Head of caudate nucleus (tissue), 42 donors: ENCODE measurements at regions not wholly inside any gene's neighbourhood (a gene's known extent, or its start where the extent isn't known, plus 50 kb on each side); places are given as distances from the start of the nearest gene placed in this dataset.
"Not testable (repeated sequence)": the region's sequence is repeated elsewhere in the genome, so short reads cannot be mapped to it uniquely, and the experiment has no call there.

Experiments used
- DNase-seq, 42 donors: peaks; one replicate each; pipeline versions ENCODE4 v3.0.0 to v3.0.0-alpha.2; 2020 to 2021; ENCODE audit warnings: mixed read lengths in 7 of 42
- intact Hi-C: fragments of 100-400 bp; cut with DNase I; formaldehyde crosslinking; loops from one replicate; pipeline ENCODE4 v1.15.0; 2022

DNA sequence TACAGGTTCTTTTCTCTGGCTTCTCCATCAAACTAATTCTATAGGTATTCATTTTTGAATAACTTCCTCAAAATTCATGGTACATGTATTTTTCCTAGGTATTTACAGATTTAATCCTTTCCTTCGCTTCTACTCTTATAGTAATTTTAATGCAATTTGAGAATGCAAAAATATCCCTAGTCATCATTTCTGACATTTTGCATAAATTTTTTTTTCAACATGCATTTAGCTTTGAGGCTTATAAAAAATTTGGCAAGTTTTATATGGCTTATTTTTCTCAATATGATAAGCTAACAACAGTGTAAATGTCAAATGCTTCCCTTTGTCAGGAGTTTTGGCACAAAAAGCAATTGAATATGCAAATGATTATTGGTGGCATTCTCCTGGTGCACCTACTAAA is 872.6 kb downstream of the FLRT2 start:
- DNase-seq = no peak
- intact Hi-C loops = no loop called here

DNA sequence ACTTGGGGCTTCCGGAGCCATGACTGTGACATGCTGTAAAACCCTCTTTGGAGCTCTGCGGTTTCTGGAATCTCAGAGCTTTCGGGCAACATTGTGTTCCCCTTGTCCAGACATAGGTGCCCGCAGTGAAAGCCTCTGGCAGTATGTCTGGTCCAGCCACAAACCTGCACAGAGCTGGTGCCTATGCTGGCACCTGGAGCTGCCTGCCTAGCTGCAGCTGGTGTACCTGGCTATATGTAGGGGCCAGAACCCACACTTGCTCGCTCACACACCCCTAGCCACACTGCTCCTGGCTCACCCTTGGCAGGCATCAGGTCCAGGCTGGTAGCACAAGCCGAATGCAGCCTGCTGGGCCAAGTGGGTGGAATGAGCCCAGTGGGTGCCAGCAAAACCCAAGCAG is 861.1 kb downstream of the FLRT2 start:
- intact Hi-C loops = no loop called here
- DNase-seq = no peak

DNA sequence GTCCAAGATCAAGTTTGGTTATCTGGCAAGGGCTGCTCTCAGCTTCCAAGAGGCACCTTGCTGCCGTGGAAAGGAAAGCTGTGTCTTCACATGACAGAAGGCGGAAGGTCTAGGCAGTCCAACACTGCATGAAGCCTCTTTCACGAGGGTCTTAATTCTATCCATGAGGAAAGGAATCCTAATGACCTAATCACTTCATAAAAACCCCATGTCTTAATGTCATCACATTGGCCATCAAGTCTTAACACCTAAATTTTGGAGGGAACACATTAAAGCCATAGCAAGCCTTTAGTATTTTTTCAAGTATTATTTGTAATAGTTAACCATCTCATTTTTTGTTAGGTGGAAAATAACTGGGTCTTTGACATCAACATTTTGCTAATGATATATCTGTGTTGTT is 858.3 kb downstream of the FLRT2 start:
- intact Hi-C loops = no loop called here
- no peak for DNase-seq

DNA sequence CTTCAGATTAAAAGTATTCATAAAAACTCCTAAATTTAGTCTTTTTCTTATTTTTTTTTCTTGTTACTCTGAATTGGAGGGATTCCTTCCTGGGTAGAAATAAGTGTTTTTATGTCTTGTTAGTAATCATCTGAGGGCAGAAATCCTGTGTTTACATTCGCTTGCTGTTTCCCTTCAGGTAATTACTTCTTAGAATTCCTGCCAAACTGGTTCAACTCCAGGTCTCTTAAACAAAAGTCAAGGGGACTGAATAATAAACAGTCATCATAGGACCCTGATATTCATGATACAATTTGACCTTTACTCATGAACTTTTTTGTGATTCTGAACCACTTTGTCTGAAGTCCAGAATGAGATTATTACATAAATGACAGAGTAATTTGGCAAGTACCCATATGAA is 843.9 kb downstream of the FLRT2 start:
- intact Hi-C loops = no loop called here
- no peak for DNase-seq

DNA sequence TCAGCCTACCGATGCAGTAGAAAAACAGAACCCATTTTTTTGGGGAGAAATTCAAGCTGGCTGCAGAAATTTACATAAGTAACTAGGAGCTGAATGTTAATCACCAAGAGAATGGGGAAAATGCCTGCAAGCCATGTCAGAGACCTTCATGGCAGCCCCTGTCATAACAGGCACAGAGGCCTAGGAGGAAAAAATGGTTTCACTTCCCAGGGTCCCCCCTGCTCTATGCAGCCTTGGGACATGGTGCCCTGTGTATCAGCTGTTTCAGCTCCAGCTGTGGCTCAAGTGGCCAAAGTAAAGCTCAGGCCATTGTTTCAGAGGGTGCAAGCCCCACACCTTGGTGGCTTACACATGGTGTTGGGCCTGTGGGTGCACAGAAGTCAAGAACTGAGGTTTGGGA is 842.5 kb downstream of the FLRT2 start:
- DNase-seq = no peak
- intact Hi-C loops = no loop called here

DNA sequence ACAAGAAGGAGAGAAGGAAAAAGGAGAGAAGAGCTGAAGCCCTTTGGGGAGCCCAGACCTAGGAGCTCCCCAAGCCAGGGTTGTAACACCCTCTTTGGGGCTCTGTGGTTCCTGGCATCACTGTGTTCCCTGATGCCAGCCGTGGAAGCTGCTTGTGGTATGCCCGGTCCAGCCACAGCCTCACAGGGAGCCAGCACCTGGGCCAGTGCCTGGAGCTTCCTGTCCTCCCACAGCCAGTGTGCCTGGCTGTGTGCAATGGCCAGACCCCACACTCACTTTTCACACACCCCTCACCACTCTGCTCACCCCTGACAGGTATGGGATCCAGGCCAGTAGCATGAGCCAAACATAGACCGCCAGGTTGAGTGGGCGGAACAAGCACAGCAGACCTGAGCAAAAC is 834.7 kb downstream of the FLRT2 start:
- no peak for DNase-seq
- intact Hi-C loops = no loop called here

DNA sequence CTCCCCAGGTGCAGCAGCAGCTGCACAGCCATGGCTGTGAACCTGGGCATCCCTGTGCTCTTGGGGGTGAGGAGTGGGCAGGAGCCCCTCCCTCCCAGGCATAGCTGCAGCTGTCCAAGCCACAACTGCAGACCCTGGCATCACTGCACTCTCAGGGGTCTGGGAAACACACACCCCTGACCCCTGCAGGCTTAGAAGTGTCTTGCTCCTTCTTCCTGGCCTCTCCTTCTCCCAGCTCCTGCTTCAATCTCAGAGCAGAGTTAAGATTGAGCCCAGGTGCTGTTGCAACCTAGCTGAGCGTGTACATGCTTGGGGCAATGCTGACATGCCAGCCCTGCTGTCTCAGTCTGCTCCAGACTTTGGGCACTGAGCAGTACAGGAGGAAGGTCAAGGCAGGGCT is 833.6 kb downstream of the FLRT2 start:
- no peak for DNase-seq
- intact Hi-C loops = no loop called here

DNA sequence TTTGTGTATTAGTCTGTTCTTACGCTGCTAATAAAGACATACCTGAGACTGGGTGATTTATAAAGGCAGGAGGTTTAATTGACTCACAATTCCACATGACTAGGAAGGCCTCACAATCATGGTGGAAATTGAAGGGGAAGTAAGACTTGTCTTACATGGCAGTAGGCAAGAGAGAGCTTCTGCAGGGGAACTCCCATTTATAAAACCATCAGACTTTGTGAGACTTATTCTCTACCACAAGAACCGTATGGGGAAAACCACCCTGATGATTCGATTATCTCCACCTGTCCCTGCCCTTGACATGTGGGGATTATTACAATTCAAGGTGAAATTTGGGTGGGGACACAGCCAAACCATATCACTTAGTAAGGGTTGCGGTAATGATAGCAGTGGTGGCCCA is 833.1 kb downstream of the FLRT2 start:
- DNase-seq = no peak
- intact Hi-C loops = no loop called here

DNA sequence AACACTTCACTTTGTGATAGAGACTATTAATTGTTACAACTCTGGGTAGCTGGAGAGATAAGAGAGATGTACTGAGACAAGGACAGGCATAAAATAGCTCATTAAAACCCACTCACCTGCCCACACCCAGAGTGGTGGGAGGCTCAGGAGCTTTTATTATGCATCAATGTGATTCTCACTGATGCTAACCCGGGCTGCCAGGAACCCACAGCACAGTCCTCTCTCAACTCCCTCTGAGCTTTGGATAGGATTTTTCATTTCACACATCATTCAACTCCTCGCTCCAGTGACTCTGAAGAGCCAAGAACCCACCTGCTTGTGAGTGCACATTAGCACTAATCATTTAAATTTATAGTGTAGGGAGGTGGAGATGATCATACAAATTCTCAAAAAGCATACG is 827.9 kb downstream of the FLRT2 start:
- intact Hi-C loops = no loop called here
- DNase-seq = peak; percentile 7 to 89 (median 56)

DNA sequence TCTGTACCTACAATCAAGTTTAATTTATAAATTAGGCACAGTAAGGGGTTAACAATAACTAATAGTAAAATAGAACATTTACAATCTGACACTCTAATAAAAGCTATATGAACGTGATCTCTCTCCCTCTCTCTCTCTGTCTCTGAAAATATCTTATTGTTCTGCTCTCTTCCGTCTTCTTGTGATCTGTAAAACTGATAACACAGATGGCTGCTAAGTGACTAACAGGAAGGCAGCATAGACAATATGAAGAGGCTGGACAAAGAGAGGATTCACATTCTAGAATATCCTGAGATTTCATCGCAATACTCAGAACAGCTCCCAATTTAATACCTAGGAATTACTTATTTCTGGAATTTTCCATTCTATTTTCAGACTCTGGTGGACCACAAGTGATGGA is 827.2 kb downstream of the FLRT2 start:
- intact Hi-C loops = no loop called here
- DNase-seq = no peak

DNA sequence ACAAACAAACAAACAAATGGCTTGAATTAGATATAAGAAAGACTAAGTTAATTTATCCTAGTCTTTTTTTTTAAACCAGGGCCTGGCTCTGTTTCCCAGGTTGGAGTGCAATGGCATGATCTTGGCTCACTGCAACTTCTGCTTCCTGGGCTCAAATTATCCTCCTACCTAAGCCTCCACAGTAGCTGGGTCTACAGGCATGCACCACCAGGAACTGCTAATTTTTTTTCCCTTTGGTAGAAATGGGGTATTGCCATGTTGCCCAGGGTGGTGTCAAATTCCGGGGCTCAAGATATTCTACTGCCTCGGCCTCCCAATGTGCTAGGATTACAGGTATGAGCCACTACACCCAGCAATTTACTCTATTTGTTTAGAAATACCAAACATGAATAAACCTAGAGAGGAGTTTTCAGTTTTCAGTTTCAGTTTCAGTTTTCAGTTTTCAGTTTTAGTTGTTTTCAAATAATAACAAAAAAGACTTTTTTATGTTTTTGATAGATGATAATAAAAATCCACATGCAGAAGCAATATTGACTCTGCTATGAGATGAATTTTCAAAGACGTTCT is 817.0 kb downstream of the FLRT2 start:
- no peak for DNase-seq
- intact Hi-C loops = no loop called here

DNA sequence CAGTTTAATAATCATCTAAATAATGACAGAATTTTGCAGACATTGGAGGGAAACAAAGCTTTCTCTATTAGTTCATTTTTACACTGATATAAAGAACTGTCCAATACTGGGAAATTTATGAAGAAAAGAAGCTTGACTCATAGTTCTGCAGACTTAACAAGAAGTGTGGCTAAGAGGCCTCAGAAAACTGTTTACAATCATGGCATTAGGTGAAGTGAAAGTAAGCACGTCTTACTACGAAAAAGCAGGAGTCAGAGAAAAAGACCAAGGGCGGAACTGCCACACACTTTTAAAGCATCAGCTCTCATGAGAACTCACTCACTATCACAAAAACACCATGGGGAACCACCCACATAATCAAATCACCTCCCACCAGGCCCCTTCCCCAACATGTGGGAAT is 804.4 kb downstream of the FLRT2 start:
- DNase-seq = no peak
- intact Hi-C loops = no loop called here

DNA sequence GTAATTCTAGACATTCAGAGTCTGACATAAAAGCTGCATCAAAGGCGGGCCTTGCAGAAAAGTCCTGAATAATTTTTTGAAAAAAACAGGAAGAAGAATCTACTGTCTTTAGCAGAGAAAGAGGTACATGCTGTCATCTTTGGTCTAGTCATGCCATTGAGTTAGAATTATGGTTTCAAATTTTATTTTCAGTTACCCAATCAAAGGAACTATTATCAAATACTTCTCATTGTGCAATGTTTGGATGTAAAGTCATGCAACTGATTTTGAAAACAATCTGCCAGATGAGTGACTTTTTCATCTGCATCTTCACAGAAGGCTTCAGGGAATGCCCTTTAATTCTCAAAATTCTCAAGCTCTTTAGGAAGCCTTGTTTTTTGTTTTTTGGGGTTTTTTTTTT is 803.5 kb downstream of the FLRT2 start:
- DNase-seq = no peak
- intact Hi-C loops = no loop called here

DNA sequence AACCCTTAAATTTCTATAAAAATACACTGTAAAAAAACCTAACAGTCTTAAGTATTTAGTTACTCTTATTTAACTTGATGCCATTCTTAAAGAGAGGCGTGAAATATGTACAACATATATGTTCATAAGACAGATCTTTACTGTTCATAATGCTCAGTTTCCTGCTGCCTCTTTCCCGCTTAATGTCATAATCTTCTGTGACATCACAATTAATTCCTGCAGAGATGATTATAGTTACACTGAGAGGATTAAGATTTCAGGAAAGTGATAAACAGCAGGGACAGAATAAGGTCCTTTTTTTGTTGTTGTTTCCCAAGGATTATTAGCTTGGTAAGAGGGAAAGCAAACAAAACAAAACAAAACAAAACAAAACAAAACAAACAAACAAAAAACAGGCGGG is 801.4 kb downstream of the FLRT2 start:
- intact Hi-C loops = no loop called here
- DNase-seq = no peak

DNA sequence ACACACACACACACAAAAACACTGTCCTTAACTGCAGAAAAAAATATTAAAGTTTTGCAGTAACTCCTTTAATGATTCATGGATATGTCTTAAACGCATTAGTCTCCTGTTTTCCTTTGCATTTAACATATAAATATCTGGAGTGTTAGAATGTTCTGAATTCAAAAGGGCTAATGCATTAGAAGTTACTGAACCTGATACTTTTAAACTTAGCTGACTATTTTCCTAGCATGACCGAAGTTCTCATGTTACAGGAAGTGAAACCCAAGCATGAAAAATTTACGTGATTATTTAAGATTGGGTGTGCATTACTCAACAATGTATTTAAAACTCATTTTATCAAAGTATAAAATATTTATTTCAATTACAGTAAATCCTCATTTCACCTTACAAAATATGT is 791.2 kb downstream of the FLRT2 start:
- DNase-seq = no peak
- intact Hi-C loops = no loop called here

DNA sequence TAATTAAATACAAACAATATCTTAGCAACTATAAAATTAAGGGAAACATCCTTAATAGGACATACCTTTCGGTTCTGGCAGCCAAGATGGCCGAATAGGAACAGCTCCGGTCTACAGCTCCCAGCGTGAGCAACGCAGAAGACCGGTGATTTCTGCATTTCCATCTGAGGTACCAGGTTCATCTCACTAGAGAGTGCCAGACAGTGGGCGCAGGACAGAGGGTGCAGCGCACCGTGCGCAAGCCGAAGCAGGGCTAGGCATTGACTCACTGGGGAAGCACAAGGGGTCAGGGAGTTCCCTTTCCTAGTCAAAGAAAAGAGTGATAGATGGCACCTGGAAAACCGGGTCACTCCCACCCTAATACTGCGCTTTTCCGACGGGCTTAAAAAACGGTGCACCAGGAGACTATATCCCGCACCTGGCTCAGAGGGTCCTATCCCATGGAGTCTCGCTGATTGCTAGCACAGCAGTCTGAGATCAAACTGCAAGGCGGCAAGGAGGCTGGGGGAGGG is 782.3 kb downstream of the FLRT2 start:
- DNase-seq, intact Hi-C loops: not testable (repeated sequence)

DNA sequence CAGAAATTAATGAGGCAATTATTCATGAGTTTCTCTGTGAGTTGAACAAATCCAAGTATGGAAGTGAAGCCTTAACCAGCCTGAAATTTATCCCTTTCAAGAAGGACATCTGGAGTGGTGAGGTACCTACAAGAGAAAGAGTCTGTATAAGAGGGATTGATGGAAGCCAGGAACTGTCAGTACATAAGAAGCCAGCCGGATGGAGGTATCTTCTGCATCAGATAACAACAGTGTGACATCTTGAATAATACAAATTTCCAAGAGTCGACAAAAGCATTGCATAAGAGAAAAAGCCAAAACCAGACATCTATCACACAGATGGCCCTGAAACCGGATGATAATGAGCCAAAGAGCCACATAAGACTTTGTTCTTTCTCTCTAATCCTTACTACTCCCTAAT is 781.2 kb downstream of the FLRT2 start:
- intact Hi-C loops = no loop called here
- no peak for DNase-seq

DNA sequence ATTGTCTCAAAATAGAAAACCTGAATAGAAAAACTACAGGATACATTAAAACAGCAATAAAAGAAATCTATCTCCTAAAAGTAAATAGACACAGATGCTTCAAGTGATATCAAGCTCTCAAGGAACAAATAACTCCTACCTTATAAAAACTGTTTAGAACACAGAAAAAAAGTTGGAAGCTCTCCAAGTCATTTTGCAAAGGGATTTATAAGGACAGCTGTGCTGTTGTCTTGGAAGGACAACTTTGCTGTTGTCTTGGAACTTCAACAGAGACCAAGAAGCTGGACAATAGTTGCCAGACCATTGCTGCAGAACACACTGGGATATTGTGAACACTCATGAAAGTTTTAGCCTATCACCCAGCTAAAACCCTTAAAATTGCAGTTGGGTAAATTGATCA is 780.7 kb downstream of the FLRT2 start:
- intact Hi-C loops = no loop called here
- no peak for DNase-seq

DNA sequence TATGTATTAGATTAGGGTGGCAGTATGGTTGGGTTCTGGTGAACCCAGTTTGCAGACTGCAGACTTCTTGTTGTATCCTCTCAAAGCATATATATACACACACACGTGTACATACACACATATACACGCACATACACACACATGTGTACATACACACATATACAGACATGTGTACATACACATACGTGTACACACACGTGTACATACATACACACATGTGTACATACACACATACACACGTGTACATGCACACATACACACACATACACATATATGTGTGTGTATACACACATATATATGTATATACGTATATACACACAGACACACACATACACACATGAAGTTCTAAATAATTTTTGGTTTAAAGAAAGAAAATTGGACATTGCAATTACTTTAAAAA is 780.2 kb downstream of the FLRT2 start:
- no peak for DNase-seq
- intact Hi-C loops = no loop called here

DNA sequence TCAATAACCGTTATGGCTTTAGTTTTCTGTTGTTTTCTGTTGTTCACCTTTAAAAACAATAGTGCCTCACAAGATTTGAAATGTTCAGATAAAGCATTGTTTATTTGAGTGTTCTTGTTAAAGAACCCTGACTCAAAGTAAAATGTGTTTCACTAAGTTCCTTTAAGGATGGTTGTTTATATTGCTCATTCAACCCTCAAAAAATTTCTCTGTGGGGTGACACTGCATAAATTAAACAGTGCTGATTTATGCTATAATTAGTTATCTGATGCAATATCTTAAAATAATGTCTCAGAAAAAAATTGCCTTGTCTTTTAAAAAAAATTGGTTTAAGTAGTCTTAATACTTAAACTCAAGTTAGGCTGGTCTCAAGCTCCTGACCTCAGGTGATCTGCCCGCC is 775.1 kb downstream of the FLRT2 start:
- intact Hi-C loops = no loop called here

DNA sequence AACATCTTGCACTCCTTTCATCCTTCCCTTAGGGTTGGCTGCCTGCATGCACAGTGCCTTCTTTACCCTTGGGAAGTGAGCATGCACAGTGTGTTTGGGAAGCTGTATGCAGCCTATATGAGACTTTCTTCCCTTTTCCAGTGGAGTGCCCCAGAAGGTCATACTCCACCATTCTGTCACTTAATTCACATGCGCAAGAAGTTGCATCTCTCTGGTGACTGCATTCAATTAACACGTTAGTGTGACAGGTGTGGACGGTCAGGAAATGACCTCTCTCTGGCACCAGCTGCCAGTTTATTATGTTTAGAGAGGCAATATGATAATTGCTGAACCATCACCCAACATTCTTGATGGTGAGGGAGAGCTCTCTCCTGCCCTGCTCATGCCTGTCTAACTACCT is 770.0 kb downstream of the FLRT2 start:
- intact Hi-C loops = no loop called here
- DNase-seq = no peak

More for the DNA sequence above, 775.1 kb downstream of the FLRT2 start:
- DNase-seq = no peak

DNA sequence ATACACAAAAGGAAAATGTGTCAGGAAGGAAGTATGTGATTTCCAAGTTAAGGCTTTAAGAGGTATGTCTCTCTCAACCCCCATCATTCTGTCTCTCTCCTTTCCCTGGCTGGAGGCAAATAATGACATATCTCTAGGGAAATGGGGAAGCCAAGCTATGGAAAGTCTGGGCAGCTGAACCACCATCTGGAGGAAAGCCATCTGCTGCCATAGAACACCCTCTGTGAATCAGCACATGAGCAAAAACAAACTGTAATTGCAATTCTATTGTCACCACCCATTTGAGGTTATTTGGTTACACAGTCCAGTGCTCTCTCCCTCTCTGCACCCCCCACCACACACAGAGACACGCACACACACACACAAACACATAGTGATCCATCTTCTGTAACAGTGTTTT is 766.2 kb downstream of the FLRT2 start:
- intact Hi-C loops = no loop called here
- no peak for DNase-seq
